GF-D8 (cell line): ENCODE measurements at regions not wholly inside any gene's neighbourhood (a gene's known extent, or its start where the extent isn't known, plus 50 kb on each side); places are given as distances from the start of the nearest gene placed in this dataset.

Experiments
- DNase-seq: peaks from one replicate; lab custom pipeline; 2025; lab: John Stamatoyannopoulos, UW

- no peak for DNase-seq
These were observed 382.3 kb upstream of the SLC30A5 start for GRCh38 chr5:68711293-68712200.

DNA sequence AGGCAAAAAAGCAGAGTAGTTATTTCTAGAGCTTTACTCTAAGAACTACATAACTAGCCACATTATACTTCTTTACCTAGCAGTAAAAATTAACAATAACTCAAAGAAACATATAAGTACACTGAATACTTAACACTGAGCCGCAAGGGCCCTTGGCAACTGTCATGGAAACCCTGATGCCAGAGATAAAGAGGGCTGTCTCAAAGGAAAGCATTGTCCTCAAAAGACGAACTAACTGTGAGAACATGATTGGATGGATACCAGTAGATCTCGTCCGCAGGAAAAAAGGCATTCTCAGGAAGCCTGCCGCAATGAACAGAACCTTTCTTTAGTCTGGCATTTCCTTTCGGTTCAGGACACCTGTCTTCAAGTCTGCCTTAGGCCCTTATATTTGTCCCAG lies 379.0 kb upstream of the SLC30A5 start:
- DNase-seq = no peak

DNA sequence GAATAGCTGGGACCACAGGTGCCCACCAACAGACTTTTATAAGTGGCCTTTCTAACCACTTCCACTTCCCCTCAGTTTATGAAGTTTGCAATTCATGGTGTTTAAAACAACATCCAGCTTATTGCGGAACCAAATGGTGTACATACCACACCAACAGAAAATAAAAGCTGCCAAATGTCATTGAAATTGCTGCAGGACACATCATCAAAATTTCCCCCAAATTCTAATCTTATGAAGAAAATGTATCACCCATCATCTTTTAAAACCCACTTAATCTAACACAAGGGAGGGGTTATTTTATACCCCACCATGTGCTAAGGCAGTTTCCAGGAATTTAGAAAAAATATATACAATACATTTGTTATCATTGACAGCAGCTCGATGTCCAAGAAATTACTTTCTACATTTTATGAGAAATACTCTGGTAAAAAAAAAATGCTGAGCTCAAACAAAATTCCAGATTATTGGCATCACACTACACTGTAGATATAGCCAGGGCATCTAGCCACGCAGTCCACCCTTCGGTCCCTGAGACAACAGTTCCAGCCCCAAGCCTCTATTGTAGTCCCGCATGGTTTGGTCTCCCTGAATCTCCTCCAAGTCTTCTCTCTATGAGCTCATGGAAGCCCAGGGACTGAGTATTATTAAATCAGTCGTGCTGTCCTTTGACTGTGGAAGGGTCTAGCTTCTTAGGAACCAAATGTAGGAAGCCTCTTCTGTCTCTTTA lies 372.8 kb upstream of the SLC30A5 start:
- no peak for DNase-seq

DNA sequence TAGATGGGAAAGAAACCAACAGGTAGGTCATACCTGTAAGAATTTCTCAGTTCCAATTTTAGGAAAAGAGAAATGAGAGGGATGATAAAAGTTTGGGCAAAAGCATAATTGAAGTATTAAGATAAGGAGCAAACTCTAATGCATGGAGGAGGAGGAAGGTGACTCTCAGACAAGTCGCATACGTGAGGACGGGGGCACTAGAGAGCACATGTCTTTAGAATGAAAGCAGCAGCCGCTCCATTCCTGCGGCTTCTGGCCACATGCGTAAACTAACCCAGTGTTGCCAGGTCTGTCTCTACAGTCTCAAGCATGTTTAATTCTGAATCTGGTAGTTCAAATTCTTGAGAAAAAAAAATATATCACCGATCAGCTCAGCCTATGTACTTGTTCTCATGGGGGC lies 371.5 kb upstream of the SLC30A5 start:
- DNase-seq = no peak

DNA sequence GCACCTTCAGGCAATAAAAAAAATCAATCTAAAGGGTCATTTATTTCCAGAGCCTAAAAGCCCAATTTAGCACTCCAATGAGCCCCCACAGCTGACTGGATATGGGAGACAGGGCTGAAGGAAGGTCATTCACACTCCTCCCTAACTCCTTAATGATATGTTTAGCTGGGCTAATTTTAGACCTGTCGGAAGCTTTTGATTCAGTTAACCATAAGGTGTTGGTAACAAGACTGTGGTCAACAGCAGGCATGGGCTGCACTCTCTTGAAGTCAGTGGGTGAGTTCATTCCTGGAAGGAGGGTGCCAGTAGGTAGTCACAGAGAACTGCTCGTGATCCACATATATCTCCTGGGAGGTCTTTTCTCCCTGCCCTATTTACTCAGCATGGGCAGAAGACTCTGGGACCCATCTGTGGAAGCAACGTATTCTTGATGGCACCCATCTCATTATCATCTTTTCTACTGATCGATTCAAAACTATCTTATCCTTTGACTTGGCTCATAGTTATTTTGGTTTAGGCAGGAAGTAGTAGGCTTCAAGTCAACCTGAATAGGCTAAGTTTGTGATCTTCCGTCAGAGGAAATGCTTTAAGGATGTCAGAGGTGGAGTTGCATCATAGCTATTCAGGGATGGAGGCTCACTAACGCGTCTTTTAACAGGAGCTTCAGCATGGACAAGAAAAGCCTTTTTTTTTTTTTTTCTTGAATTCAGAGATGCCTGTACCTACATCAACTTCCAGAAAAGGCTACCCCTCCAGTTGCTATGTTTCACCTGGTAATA lies 367.7 kb upstream of the SLC30A5 start:
- DNase-seq = no peak

- DNase-seq = no peak
These were observed 365.9 kb upstream of the SLC30A5 start for GRCh38 chr5:68727931-68728330.

GRCh38 chr5:68729678-68730077 lies 364.1 kb upstream of the SLC30A5 start:
- no peak for DNase-seq

- DNase-seq = no peak
These were observed 363.4 kb upstream of the SLC30A5 start for GRCh38 chr5:68730220-68730978.

DNA sequence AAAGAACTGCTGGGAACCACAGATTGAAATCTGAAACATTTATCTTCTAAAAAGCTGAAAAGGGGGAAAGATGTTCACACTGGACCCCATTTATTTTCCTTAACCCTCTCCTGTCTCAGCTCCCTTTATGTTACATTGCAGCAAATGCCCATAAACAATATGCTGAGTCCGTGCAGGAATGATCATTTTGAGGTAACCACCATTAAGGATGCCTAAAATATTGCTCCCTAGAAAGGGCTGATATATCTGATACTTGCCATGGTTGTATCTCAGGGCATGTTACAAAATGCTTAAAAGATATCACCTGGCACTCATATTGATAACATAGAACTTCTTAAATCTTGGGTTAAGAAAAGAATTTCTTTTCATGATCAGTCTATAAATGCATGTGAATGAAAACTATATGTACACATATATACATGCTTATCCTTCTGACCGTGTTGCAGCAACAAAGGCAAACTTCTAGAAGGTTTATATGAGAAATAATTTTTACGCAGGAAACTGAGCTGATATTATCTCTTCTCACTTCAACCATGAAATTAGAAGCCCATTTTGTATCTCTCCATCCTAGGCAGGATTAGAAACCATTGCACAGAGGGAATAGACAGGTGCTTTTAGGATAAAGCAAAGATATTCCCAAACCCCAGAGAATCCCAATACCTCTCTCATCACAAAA lies 362.7 kb upstream of the SLC30A5 start:
- no peak for DNase-seq

DNA sequence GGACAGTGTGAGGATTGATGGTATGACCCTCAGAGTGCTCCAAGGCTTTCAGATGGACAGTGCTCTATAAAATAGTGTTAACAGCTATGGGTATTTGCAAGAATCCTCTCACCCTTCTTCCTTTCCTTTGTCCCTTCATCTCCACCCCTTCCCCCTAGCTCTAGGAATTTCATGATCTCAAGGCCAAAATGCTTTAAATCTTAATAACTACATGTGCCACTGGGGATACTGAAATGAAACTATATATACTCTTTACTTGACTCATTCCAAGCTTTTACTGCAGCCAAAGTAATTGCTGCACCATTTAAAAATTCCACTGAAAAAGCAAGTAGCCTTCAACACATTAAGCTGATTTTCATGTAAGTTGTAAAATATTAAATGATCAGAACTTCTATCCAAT lies 361.6 kb upstream of the SLC30A5 start:
- DNase-seq = no peak

DNA sequence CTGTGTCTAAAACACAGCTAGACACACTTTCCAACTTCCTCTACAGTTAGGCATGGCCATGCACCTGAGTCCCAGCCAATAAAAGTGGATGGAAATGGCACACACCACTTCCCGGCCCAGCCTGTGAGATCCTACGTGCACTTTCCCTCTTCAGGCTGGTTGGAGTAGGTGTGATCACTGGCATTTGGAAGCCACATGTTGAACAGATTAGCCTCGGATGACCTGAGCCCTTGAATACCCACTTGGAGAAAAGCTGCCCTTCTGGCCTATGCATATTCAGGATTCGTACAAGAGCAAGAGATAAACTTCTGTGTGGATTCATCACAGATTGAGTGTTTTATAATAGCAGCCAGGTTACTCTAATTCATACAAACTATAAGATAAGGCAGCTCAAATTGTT lies 359.0 kb upstream of the SLC30A5 start:
- no peak for DNase-seq

DNA sequence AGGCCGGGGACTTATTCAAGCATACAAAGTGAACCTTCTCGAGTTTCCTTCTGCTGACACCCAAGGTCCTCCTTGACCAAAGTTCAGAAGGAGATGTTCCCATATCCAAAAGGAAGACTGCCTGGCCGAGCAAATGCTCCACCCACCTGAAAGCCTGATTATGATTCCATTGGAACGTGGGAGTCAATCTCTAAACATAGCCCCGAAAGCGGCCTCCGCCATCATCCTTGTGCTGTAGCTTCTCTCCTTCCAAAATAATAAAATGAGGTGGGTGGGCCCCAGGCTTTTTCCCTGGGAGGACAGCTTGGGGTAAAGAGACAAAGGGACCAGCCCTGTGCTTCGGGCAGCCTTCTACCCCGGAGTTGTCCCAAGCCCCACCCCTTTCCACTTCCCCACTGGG lies 355.6 kb upstream of the SLC30A5 start:
- no peak for DNase-seq

- DNase-seq = no peak
These were observed 355.0 kb upstream of the SLC30A5 start for GRCh38 chr5:68738841-68739240.

GRCh38 chr5:68739752-68740151 lies 354.1 kb upstream of the SLC30A5 start:
- DNase-seq = no peak

DNA sequence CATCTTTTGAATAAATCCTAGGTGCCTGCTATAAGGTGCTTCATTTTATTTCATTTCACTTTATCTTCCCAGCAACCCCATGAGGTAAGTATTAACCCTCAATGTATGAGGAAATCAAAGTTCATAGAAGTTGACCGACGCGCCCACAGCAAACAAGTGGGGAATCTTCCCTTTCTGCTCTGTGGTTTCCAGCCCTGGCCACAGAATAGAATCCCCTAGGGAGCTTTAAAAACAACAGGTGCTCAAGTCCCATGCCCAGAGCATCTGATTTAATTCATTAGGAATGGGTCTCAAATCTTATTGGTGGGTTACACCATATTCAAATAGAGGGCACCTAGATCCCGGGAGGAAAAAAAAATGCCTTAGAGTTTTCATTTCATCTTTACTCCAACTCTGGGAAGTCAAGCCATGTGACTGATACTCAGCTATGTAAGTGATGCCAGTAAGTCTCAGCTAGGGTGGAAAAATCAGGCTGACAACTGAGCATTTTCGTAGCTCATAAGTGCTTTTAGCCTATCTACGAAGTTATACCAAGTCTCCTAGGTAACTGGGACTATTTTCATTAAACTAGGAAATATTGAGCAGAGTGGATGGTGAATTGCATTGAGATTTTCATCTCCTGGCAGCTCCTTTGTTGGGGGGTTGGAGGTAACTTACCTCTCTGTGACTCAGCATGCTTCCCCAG lies 353.4 kb upstream of the SLC30A5 start:
- no peak for DNase-seq

- DNase-seq = no peak
These were observed 349.6 kb upstream of the SLC30A5 start for GRCh38 chr5:68744206-68744605.

GRCh38 chr5:68745448-68745847 lies 348.4 kb upstream of the SLC30A5 start:
- no peak for DNase-seq

- no peak for DNase-seq
These were observed 347.6 kb upstream of the SLC30A5 start for GRCh38 chr5:68746220-68746619.

GRCh38 chr5:68746643-68747420 lies 347.0 kb upstream of the SLC30A5 start:
- DNase-seq = no peak

- no peak for DNase-seq
These were observed 346.3 kb upstream of the SLC30A5 start for GRCh38 chr5:68747521-68747920.
